IMR-90 (cell line): ENCODE measurements at regions not wholly inside any gene's neighbourhood (a gene's known extent, or its start where the extent isn't known, plus 50 kb on each side); places are given as distances from the start of the nearest gene placed in this dataset.

Experiments used
- ATAC-seq: fragments of 200-7000 bp; cut with Tn5 transposase; 2 replicates; pipeline ENCODE4 v1.9.1; 2020; ENCODE audit warnings: low read depth, mild to moderate bottlenecking, moderate library complexity
- BruUV-seq: library from RNA; stranded (reverse); fragments of 400-500 nt; replicated peaks from 2 replicates; lab custom pipeline; 2021; lab: Mats Ljungman, UMichigan
- CTCF ChIA-PET: fragments of 300-600 bp; formaldehyde crosslinking; extraction: SDS; loops from one replicate; lab custom pipeline; 2021; ENCODE audit warnings: antibody characterized with exemption; lab: Yijun Ruan, JAX
- POLR2A ChIA-PET: fragments of 300-600 bp; sonication (Branson Sonifier 250); formaldehyde crosslinking; loops from one replicate; lab custom pipeline; 2022; ENCODE audit warnings: antibody characterized with exemption; ENCODE audit not compliant: unreplicated experiment; lab: Charles Lee
- DNase-seq: peaks from one replicate; pipeline ENCODE4 v3.0.0; 2013
- H2AFZ ChIP-seq: replicated peaks from 2 replicates; pipeline ENCODE3; 2013; ENCODE audit warnings: low read length, mild to moderate bottlenecking; ENCODE audit not compliant: poor library complexity
- H2AK5ac ChIP-seq: 2 replicates; pipeline ENCODE4 v1.6.1; 2013; ENCODE audit warnings: low read depth, low read length, inconsistent platforms
- H2AK9ac ChIP-seq: replicated peaks from 2 replicates; pipeline ENCODE3; 2013; ENCODE audit warnings: mild to moderate bottlenecking, low read depth, low read length, moderate library complexity; ENCODE audit not compliant: poor library complexity
- H2BK120ac ChIP-seq: 2 replicates; pipeline ENCODE4 v1.6.1; 2013; ENCODE audit warnings: low read depth, low read length, inconsistent platforms
- H2BK15ac ChIP-seq: 3 replicates; pipeline ENCODE4 v1.6.1; 2013; ENCODE audit warnings: low read depth, low read length, inconsistent platforms
- H2BK20ac ChIP-seq: 2 replicates; pipeline ENCODE4 v1.6.1; 2013; ENCODE audit warnings: low read depth, mild to moderate bottlenecking, inconsistent platforms, low read length, moderate library complexity
- H2BK5ac ChIP-seq: 2 replicates; pipeline ENCODE4 v1.6.1; 2013; ENCODE audit warnings: mild to moderate bottlenecking, low read depth, low read length, inconsistent platforms; ENCODE audit not compliant: poor library complexity, severe bottlenecking
- H3K14ac ChIP-seq: replicated peaks from 2 replicates; pipeline ENCODE4 v1.6.1; 2013; ENCODE audit warnings: low read depth, low read length, inconsistent platforms
- H3K18ac ChIP-seq: 2 replicates; pipeline ENCODE4 v1.6.1; 2013; ENCODE audit warnings: low read depth, low read length, control low read depth
- H3K23ac ChIP-seq: 2 replicates; pipeline ENCODE4 v1.6.1; 2013; ENCODE audit warnings: low read depth, low read length, inconsistent platforms
- H3K27ac ChIP-seq: 2 replicates; pipeline ENCODE4 v1.5.1; 2013; ENCODE audit warnings: mild to moderate bottlenecking, control low read depth, low read length; ENCODE audit not compliant: insufficient read depth
- H3K27me3 ChIP-seq: 2 replicates; pipeline ENCODE4 v1.6.1; 2013; ENCODE audit warnings: low read length; ENCODE audit not compliant: control insufficient read depth, insufficient read depth
- H3K36me3 ChIP-seq: 2 replicates; pipeline ENCODE4 v1.6.1; 2013; ENCODE audit warnings: low read length, mixed read lengths; ENCODE audit not compliant: control insufficient read depth, insufficient read depth
- H3K4ac ChIP-seq: 2 replicates; pipeline ENCODE4 v1.6.1; 2013; ENCODE audit warnings: low read depth, low read length, inconsistent platforms
- H3K4me1 ChIP-seq: 2 replicates; pipeline ENCODE4 v1.6.1; 2013; ENCODE audit warnings: low read length, mixed read lengths; ENCODE audit not compliant: control insufficient read depth, insufficient read depth
- H3K4me2 ChIP-seq: 2 replicates; pipeline ENCODE4 v1.6.1; 2013; ENCODE audit warnings: low read depth, mild to moderate bottlenecking, control low read depth, low read length, moderate library complexity
- H3K4me3 ChIP-seq: 2 replicates; pipeline ENCODE4 v1.5.1; 2013; ENCODE audit warnings: low read depth, mild to moderate bottlenecking, control low read depth, low read length, moderate library complexity; ENCODE audit not compliant: insufficient read depth
- H3K56ac ChIP-seq: 2 replicates; pipeline ENCODE4 v1.6.1; 2013; ENCODE audit warnings: low read length, inconsistent platforms; ENCODE audit not compliant: insufficient read depth; ENCODE audit errors: extremely low read depth
- H3K79me1 ChIP-seq, 2 experiments: 2 replicates each; pipeline ENCODE4 v1.6.1; 2013; ENCODE audit warnings: low read length in 2 of 2, inconsistent platforms in 1 of 2, low read depth in 1 of 2
- H3K9ac ChIP-seq: 2 replicates; pipeline ENCODE4 v1.6.1; 2013; ENCODE audit warnings: low read depth, low read length, control low read depth
- H3K9me1 ChIP-seq: 2 replicates; pipeline ENCODE4 v1.6.1; 2013; ENCODE audit warnings: low read length, inconsistent platforms; ENCODE audit not compliant: insufficient read depth
- H3K9me3 ChIP-seq: 2 replicates; pipeline ENCODE4 v1.6.1; 2013; ENCODE audit warnings: low read length; ENCODE audit not compliant: control insufficient read depth, insufficient read depth
- H4K20me1 ChIP-seq: 2 replicates; pipeline ENCODE4 v1.6.1; 2013; ENCODE audit warnings: low read length, inconsistent platforms; ENCODE audit not compliant: insufficient read depth
- H4K5ac ChIP-seq: 2 replicates; pipeline ENCODE4 v1.6.1; 2013; ENCODE audit warnings: mild to moderate bottlenecking, low read depth, low read length, control low read depth
- H4K8ac ChIP-seq, 2 experiments: 2 replicates each; pipeline ENCODE4 v1.6.1; 2013; ENCODE audit warnings: low read depth in 2 of 2, low read length in 2 of 2, control low read depth in 1 of 2, inconsistent platforms in 1 of 2
- H4K91ac ChIP-seq: 2 replicates; pipeline ENCODE4 v1.6.1; 2013; ENCODE audit warnings: low read depth, low read length, inconsistent platforms; ENCODE audit not compliant: insufficient read depth
- BHLHE40 ChIP-seq: fragments of 150-350 bp; IDR thresholded peaks from 2 replicates; pipeline ENCODE4 v1.6.1; 2016; ENCODE audit warnings: mild to moderate bottlenecking, low read depth, low read length
- CEBPB ChIP-seq: IDR thresholded peaks from 2 replicates; pipeline ENCODE4 v1.6.1; 2012; ENCODE audit warnings: low read depth, low read length, improper control_type of control experiment
- MAFK ChIP-seq: IDR thresholded peaks from 2 replicates; pipeline ENCODE4 v1.6.1; 2012; ENCODE audit warnings: low read depth, low read length, improper control_type of control experiment
- MAZ ChIP-seq: IDR thresholded peaks from 2 replicates; pipeline ENCODE4 v1.6.1; 2012; ENCODE audit warnings: low read depth, mild to moderate bottlenecking, low read length, improper control_type of control experiment, moderate library complexity, borderline replicate concordance
- MXI1 ChIP-seq: IDR thresholded peaks from 2 replicates; pipeline ENCODE4 v1.6.1; 2012; ENCODE audit warnings: low read depth, mild to moderate bottlenecking, low read length, moderate library complexity, borderline replicate concordance
- NFE2L2 ChIP-seq: fragments of 150-350 bp; IDR thresholded peaks from 2 replicates; pipeline ENCODE4 v1.6.1; 2016; ENCODE audit warnings: low read depth, mild to moderate bottlenecking, low read length
- POLR2A ChIP-seq: IDR thresholded peaks from 2 replicates; pipeline ENCODE4 v1.6.1; 2012; ENCODE audit warnings: mild to moderate bottlenecking, low read depth, low read length
- RAD21 ChIP-seq: IDR thresholded peaks from 2 replicates; pipeline ENCODE4 v1.6.1; 2012; ENCODE audit warnings: low read length, improper control_type of control experiment
- RCOR1 ChIP-seq: IDR thresholded peaks from 2 replicates; pipeline ENCODE4 v1.6.1; 2012; ENCODE audit warnings: mild to moderate bottlenecking, low read length, improper control_type of control experiment; ENCODE audit not compliant: insufficient replicate concordance
- RFX5 ChIP-seq: IDR thresholded peaks from 2 replicates; pipeline ENCODE4 v1.8.0; 2012; ENCODE audit warnings: low read depth, mild to moderate bottlenecking, low read length, moderate library complexity
- WGBS, 2 experiments: methylation state at CpG; one replicate each; pipeline versions ENCODE4 v1.1.5 to v1.1.7; 2013; ENCODE audit warnings: missing lambda C conversion rate in 2 of 2; ENCODE audit not compliant: insufficient read length in 1 of 2; ENCODE audit errors: extremely low coverage in 2 of 2; 5-methylcytosine and 5-hydroxymethylcytosine counted together
- dilution Hi-C: fragments of 300-500 bp; cut with HindIII; formaldehyde crosslinking; loops from one replicate; pipeline ENCODE4 v1.14.3; 2018; ENCODE audit warnings: low sequenced_read_pairs; ENCODE audit not compliant: unreplicated experiment
- in situ Hi-C: fragments of 300-500 bp; cut with MboI; formaldehyde crosslinking; loops from 3 replicates; pipeline ENCODE4 v1.14.3; 2019; ENCODE audit warnings: low sequenced_read_pairs, inconsistent platforms, mixed read lengths
- intact Hi-C: fragments of 100-400 bp; cut with micrococcal nuclease; formaldehyde crosslinking; loops from 2 replicates; pipeline ENCODE4 v1.10.0; 2022
- TF ChIP-seq, protein P1 (sequence below): conservative IDR thresholded peaks from 2 replicates; pipeline ENCODE4 v1.5.1; 2012; ENCODE audit warnings: mild to moderate bottlenecking, low read depth, low read length, improper control_type of control experiment
- TF ChIP-seq, protein P2 (sequence below): fragments of 150-350 bp; IDR thresholded peaks from 2 replicates; pipeline ENCODE4 v1.6.1; 2017; ENCODE audit warnings: mild to moderate bottlenecking, antibody characterized with exemption, low read length, low read depth

DNA sequence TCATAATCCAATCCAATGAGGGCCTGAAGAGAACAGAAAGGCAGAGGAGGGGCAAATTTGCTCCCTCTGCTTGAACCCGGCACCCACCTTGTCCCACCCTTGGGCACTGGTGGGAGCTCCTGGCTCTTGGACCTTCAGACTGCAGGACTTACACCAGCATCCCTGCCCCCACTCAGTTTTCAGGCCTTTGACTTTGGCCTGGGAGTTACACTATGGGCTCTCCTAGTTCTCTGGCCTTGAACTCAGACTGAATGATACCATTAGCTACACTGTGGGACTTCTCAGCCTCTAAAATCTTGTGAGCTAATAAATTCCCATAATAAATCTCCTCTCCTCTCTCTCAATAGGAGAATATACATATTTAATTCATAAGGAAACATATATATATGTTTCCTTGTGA, 114.4 kb downstream of the AHR start:
- Histone ChIP-seq H3K4ac (no peak overlapping the region), H3K14ac (no peak overlapping the region), H3K4me2 (no peak overlapping the region), H3K18ac (no peak overlapping the region), H3K27me3 (no peaks in the 10 kb centered on the region), H2BK5ac (no peak overlapping the region), H2BK20ac (no peak overlapping the region), H2AK5ac (no peak overlapping the region), H3K9me1 (0 out of 2 replicates have a peak, but pooled peaks cover 2% of the 10 kb centered on the region), H3K9me3 (no peaks in the 10 kb centered on the region), H3K27ac (no peak overlapping the region), H3K79me1 (no peaks in the 10 kb centered on the region), H3K4me3 (no peak overlapping the region), H4K5ac (no peak overlapping the region), H3K36me3 (no peaks in the 10 kb centered on the region), H2AK9ac (peak overlapping the region; percentile 72), H2BK120ac (no peak overlapping the region), H3K56ac (no peak overlapping the region), H3K4me1 (peaks cover 3% of the 10 kb centered on the region), H4K8ac (no peak overlapping the region), H4K20me1 (no peaks in the 10 kb centered on the region), H2BK15ac (no peak overlapping the region), H4K91ac (no peak overlapping the region), H3K23ac (no peak overlapping the region), H3K9ac (no peak overlapping the region), H2AFZ (no peak overlapping the region)
- WGBS, 2 experiments = 80% methylated on average over 1 of the region's 1 CpG; no CpG with 5 or more reads in 1 of the 2 experiments
- dilution Hi-C loops (no loop called here), in situ Hi-C loops (no loop called here), intact Hi-C loops (no loop called here)
- ATAC-seq = no peak
- CTCF ChIA-PET = no interaction called here
- POLR2A ChIA-PET = no interaction called here
- DNase-seq = no peak
- BruUV-seq = no TSS peak
- no peak for TF ChIP-seq MAFK
- TF ChIP-seq MXI1 = no peak
- TF ChIP-seq POLR2A = no peak
- TF ChIP-seq RFX5 = no peak
- TF ChIP-seq, protein P1, sequence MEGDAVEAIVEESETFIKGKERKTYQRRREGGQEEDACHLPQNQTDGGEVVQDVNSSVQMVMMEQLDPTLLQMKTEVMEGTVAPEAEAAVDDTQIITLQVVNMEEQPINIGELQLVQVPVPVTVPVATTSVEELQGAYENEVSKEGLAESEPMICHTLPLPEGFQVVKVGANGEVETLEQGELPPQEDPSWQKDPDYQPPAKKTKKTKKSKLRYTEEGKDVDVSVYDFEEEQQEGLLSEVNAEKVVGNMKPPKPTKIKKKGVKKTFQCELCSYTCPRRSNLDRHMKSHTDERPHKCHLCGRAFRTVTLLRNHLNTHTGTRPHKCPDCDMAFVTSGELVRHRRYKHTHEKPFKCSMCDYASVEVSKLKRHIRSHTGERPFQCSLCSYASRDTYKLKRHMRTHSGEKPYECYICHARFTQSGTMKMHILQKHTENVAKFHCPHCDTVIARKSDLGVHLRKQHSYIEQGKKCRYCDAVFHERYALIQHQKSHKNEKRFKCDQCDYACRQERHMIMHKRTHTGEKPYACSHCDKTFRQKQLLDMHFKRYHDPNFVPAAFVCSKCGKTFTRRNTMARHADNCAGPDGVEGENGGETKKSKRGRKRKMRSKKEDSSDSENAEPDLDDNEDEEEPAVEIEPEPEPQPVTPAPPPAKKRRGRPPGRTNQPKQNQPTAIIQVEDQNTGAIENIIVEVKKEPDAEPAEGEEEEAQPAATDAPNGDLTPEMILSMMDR = no peak
- no peak for TF ChIP-seq MAZ
- no peak for TF ChIP-seq CEBPB
- TF ChIP-seq NFE2L2 = no peak
- TF ChIP-seq, protein P2, sequence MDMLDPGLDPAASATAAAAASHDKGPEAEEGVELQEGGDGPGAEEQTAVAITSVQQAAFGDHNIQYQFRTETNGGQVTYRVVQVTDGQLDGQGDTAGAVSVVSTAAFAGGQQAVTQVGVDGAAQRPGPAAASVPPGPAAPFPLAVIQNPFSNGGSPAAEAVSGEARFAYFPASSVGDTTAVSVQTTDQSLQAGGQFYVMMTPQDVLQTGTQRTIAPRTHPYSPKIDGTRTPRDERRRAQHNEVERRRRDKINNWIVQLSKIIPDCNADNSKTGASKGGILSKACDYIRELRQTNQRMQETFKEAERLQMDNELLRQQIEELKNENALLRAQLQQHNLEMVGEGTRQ = no peak
- no peak for TF ChIP-seq BHLHE40
- TF ChIP-seq RAD21 = no peak
- no peak for TF ChIP-seq RCOR1
